Activated CD4-positive, alpha-beta T cell treated with anti-CD3 and anti-CD28 coated beads for 36 hours (primary cell): ENCODE measurements at regions not wholly inside any gene's neighbourhood (a gene's known extent, or its start where the extent isn't known, plus 50 kb on each side); places are given as distances from the start of the nearest gene placed in this dataset.

Source experiments
- ATAC-seq: fragments of 200-7000 bp; cut with Tn5 transposase; one replicate; pipeline ENCODE4 v1.10.0; 2021; ENCODE audit warnings: mild to moderate bottlenecking, moderate library complexity
- CTCF ChIA-PET: fragments of 350-600 bp; sonication (Branson Sonifier 250); formaldehyde crosslinking; loops from one replicate; lab custom pipeline; 2021; ENCODE audit warnings: antibody characterized with exemption; lab: Charles Lee
- POLR2A ChIA-PET: fragments of 350-600 bp; sonication (Branson Sonifier 250); formaldehyde crosslinking; loops from one replicate; lab custom pipeline; 2021; ENCODE audit warnings: antibody characterized with exemption, inconsistent platforms; lab: Charles Lee
- DNase-seq: peaks from one replicate; pipeline ENCODE4 v3.0.0-alpha.2; 2020
- H3K27ac Mint-ChIP-seq: one replicate; pipeline ENCODE4 v1.8.0; 2021; ENCODE audit warnings: mixed read lengths
- H3K27me3 Mint-ChIP-seq: one replicate; pipeline ENCODE4 v1.8.0; 2021; ENCODE audit warnings: mixed read lengths
- H3K36me3 Mint-ChIP-seq: one replicate; pipeline ENCODE4 v1.8.0; 2021; ENCODE audit warnings: low read depth, mixed read lengths
- H3K4me1 Mint-ChIP-seq: one replicate; pipeline ENCODE4 v1.8.0; 2021; ENCODE audit warnings: mixed read lengths
- H3K4me3 Mint-ChIP-seq: one replicate; pipeline ENCODE4 v1.8.0; 2021; ENCODE audit warnings: mild to moderate bottlenecking, moderate library complexity, mixed read lengths
- H3K9me3 Mint-ChIP-seq: one replicate; pipeline ENCODE4 v1.8.0; 2021; ENCODE audit warnings: low read depth, mixed read lengths
- intact Hi-C, 2 experiments: fragments of 100-400 bp; cut with DNase I in 1 of 2; cut with micrococcal nuclease in 1 of 2; formaldehyde crosslinking; loops; one replicate each; pipeline versions ENCODE4 v1.14.2 to v1.15.1; 2022 to 2024; cut with DNase I, micrococcal nuclease

DNA sequence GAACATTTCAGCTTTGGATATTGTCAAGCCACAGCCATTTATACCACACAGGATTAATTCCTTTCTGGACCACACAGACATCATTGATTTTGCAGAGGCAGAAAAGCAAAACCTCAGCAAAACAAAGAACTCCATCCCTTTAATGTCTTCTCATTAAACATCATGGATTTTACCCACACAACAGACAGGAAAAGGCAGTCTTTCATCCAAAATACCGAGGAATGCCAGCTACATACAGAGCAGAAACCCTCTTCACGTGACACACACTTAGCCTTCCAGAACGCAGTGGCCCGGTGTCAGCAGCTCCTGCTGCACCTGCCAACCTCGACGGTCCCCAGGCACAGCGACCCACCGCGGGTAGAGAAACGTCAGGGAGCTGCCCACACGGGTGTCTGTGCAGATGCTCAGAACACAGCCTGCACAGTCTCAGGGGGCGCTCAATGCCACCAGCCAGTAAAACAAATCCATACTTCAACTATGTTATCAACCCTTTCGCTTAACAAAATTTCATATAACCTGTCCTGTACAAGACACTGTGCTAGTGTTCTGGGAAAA, 304.5 kb downstream of the EIPR1 start:
- Mint-ChIP-seq H3K4me1 (no peaks in the 10 kb centered on the region), H3K36me3 (no peaks in the 10 kb centered on the region), H3K27ac (no peak overlapping the region), H3K27me3 (no peaks in the 10 kb centered on the region), H3K4me3 (no peak overlapping the region), H3K9me3 (no peaks in the 10 kb centered on the region)
- ATAC-seq (no peak), DNase-seq (no peak)
- intact Hi-C loops = no loop called here
- POLR2A ChIA-PET = no interaction called here
- CTCF ChIA-PET = no interaction called here

DNA sequence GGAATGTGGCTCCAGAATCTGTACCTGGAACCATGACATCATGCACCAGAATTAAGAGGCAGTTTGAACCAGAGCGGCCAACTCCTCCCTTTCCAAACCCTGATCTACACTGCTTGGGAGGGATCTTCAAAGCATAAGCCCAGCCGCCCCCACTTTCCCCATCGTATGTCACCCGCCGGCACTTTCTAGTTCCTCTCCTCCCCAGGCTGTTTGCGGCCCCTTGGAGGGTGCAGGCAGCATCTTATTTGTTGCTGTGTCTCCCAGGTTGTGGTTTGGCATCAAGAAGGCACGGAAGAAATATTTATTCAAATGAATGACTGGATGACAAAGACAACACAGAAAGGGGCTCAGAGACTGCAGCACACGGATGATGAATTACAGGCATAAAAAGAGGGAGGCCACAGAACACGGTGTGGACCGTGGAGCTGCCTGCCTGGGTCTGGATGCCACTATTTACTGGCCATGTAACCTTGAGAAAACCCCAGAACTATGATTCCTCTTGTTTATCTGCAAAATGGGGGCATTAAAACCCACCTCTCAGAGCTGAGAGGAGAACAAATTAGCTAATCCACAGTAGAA, 305.8 kb downstream of the EIPR1 start:
- Mint-ChIP-seq H3K9me3 (no peaks in the 10 kb centered on the region), H3K36me3 (no peaks in the 10 kb centered on the region), H3K4me1 (no peaks in the 10 kb centered on the region), H3K27me3 (no peaks in the 10 kb centered on the region), H3K27ac (no peak overlapping the region), H3K4me3 (no peak overlapping the region)
- intact Hi-C loops = no loop called here
- ChIA-PET POLR2A (no interaction called here), CTCF (no interaction called here)
- ATAC-seq = no peak
- no peak for DNase-seq

DNA sequence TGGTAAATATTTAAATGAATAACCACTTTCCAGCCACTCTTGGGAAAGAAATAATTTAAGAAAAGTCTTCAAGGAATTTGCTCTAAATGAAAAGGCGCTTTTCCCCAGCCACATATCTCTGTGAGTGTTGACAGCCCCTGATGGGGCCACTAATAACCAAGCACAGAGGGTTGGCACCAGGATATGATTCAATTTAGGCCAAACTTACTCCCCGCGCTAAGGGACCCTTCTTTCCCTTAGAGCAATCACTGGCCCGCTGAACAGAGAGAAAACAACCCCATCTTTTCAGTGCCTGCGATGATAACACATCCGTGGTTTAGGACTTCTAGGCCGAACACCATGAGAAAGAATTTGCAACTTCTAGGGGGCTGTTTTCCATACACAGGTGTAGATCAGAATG, 310.8 kb downstream of the EIPR1 start:
- no peak overlapping the region for H3K27ac Mint-ChIP-seq
- H3K36me3 Mint-ChIP-seq = no peaks in the 10 kb centered on the region
- ChIA-PET CTCF (no interaction called here), POLR2A (no interaction called here)
- H3K4me3 Mint-ChIP-seq = no peak overlapping the region
- H3K27me3 Mint-ChIP-seq = no peaks in the 10 kb centered on the region
- intact Hi-C loops = no loop called here
- H3K9me3 Mint-ChIP-seq = no peaks in the 10 kb centered on the region
- no peak for DNase-seq
- no peaks in the 10 kb centered on the region for H3K4me1 Mint-ChIP-seq
- ATAC-seq = no peak

DNA sequence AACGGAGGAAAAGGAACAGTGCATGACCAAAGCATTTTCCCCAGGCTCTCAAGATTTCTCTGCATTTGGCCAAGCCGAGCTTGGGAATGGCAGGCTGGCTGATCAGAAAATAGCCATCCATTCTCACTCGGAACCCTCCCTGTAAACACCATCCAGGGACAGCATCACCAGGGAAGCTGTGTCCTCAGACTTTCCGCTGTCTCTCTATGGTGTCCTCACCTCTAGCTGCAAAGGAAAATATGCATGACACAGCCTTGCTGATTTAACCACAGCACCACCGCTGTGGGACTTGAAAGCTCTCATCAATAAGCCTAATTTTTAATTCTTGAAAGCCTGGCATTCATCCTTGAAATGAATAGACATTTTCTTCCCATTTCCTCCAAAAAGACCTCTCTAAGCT, 311.7 kb downstream of the EIPR1 start:
- Mint-ChIP-seq H3K27me3 (no peaks in the 10 kb centered on the region), H3K36me3 (no peaks in the 10 kb centered on the region), H3K27ac (no peak overlapping the region), H3K9me3 (no peaks in the 10 kb centered on the region), H3K4me1 (no peaks in the 10 kb centered on the region), H3K4me3 (no peak overlapping the region)
- POLR2A ChIA-PET = no interaction called here
- DNase-seq = no peak
- no peak for ATAC-seq
- CTCF ChIA-PET = no interaction called here
- intact Hi-C loops = no loop called here

DNA sequence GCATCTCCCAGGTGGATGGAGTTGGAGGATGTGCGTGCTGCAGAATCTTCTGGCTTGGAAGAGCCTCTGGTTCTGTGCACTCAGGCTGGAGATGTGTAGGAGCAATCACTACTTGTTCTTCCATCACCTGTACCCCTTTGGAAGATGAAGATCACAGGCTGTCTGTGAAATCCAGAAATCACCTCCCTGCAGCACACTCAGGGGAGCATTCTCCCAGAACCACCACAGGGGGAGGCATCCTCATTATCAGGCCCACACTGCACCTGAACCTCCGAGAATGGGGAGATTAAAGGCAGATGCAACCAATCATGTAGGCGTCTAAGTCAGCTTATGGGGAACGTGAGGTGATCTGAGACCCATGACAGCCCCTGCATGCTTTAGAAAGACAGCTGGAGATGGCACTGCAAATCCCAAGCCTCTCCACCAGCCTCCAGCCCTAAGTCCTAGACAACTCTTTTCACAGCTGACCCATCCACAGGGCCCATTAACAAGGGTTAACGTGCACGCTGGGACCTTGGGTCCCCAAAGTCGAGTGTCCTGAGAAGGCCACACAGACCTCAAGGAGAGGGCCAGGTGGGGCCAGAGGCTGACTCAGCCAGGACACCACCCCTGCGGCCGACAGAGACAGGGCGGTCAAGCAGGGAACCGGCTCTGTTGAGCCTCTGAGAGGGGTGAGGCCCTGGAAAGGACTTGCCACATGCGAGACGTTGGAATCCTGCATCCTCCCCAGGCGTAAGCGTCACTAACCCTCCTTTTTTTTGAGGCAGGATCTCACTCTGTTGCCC, 314.9 kb downstream of the EIPR1 start:
- no peak for DNase-seq
- no peak overlapping the region for H3K4me3 Mint-ChIP-seq
- H3K4me1 Mint-ChIP-seq = no peaks in the 10 kb centered on the region
- no peak overlapping the region for H3K27ac Mint-ChIP-seq
- ChIA-PET POLR2A (no interaction called here), CTCF (interaction anchor here (0.6 kb wide), 1 partner anchor 385 kb away, joined by 3 read pairs; no protein-coding TSS in a partner anchor)
- no peak for ATAC-seq
- no peaks in the 10 kb centered on the region for H3K36me3 Mint-ChIP-seq
- intact Hi-C loops = no loop called here
- H3K27me3 Mint-ChIP-seq = no peaks in the 10 kb centered on the region
- H3K9me3 Mint-ChIP-seq = peaks cover 2% of the 10 kb centered on the region

DNA sequence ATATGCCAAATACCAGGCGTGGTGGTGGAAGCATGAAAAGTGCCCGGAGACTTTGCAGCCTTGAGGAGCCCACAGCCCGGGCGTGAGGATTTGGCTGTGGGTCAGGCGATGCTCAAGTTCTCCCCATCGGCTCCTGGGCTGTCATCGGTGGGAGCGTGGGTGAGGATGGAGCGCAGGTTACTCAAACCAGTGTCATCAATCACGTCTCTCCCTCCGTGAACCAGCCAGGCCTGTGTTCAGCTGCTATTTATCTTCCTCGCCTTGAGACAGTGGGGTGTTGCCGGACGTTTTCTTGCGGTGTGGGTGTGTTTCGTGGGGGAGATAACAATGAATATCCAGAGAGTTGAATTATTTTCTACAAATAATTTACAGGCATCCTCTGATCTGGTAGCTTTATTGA, 317.6 kb downstream of the EIPR1 start:
- no peaks in the 10 kb centered on the region for H3K27me3 Mint-ChIP-seq
- no peak for ATAC-seq
- CTCF ChIA-PET = no interaction called here
- POLR2A ChIA-PET = no interaction called here
- no peak overlapping the region for H3K4me3 Mint-ChIP-seq
- no peaks in the 10 kb centered on the region for H3K36me3 Mint-ChIP-seq
- no peak overlapping the region for H3K27ac Mint-ChIP-seq
- intact Hi-C loops = no loop called here
- no peak for DNase-seq
- peaks cover 8% of the 10 kb centered on the region for H3K9me3 Mint-ChIP-seq
- no peaks in the 10 kb centered on the region for H3K4me1 Mint-ChIP-seq

DNA sequence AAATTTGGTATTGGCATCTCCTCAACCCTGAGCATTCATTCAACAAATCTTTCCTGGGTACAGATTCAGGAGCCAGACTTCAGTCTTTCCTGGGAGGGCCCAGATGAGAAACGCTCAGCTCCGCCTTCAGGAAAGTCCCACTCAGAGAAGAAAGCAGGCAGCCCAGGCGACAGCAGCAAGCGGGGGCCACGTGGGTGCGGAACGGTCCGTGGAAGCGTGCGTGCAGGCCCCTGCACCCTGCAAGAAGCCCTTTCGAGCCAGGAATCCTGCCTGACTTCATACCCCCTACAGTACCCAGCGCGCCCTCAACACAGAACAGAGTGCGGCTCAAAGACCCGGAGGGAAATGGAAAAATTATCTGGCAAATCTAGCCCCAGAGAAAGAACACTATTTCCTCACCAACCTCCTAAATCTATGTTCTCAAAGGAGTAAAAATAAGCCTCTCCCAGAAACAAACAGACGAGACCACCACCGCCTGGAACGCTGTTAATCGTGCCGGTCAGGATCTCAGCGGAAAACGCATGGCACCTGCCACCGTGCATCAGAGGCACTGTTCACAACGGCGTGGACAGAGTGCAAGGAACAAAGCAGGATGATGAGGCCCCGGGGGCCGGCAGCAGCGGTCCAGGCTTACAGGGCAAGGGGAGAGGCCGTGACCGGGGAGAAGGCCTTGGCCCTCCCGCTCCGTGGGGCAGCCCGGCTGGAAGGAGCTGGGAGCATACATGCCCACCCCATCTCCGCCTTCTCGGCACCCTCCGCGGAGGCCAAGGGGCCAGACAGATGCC, 318.3 kb downstream of the EIPR1 start:
- Mint-ChIP-seq H3K4me3 (no peak overlapping the region), H3K9me3 (peaks cover 8% of the 10 kb centered on the region), H3K36me3 (no peaks in the 10 kb centered on the region), H3K27me3 (no peaks in the 10 kb centered on the region), H3K27ac (no peak overlapping the region), H3K4me1 (no peaks in the 10 kb centered on the region)
- CTCF ChIA-PET = no interaction called here
- ATAC-seq (no peak), DNase-seq (no peak)
- intact Hi-C loops = no loop called here
- POLR2A ChIA-PET = no interaction called here

DNA sequence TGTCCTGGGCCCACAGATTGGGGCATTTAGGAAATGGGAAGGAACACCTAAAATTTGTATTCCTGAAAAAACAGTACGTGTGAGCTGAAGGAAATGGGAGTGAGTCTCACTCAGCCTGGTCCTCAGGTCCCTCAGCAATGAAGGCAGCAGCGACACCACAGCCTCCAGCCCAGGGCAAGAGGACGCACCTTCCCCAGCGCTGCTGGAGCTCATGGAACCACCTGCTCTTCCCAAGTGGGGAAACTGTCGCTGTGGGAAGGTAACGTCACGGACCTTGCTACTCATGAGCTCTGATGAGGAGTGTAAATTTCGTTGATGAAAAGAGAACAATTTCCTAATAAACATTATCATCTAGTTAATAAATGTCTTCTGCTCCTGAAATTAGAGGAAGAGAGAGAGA, 323.6 kb downstream of the EIPR1 start:
- no peaks in the 10 kb centered on the region for H3K36me3 Mint-ChIP-seq
- H3K27ac Mint-ChIP-seq = no peak overlapping the region
- POLR2A ChIA-PET = no interaction called here
- ATAC-seq (no peak), DNase-seq (no peak)
- no peaks in the 10 kb centered on the region for H3K27me3 Mint-ChIP-seq
- peaks cover 8% of the 10 kb centered on the region for H3K9me3 Mint-ChIP-seq
- intact Hi-C loops = no loop called here
- H3K4me1 Mint-ChIP-seq = peaks cover 10% of the 10 kb centered on the region
- no peak overlapping the region for H3K4me3 Mint-ChIP-seq
- CTCF ChIA-PET = no interaction called here

DNA sequence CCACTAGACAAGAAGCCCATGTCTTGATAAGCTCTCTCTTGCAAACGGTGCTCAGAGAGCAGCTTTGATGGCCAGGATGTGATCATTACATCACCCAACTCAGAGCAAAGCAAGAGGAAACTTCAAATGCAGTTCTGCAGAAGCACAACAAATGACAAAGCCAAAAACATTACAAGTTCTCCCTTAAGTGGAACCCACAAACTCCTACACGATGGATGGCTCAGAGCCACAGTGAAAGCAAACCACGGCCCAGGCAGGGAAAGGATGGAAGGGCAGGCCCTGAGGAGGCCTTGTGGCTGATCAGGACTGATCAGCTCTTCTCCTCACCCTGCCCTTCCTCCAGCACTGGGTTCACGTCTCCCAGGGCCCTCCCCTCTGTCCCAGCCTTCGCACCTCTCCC, 326.4 kb downstream of the EIPR1 start:
- ChIA-PET CTCF (no interaction called here), POLR2A (no interaction called here)
- peak; percentile 90 for ATAC-seq
- H3K4me1 Mint-ChIP-seq = peaks cover 10% of the 10 kb centered on the region
- no peak overlapping the region for H3K4me3 Mint-ChIP-seq
- H3K9me3 Mint-ChIP-seq = peaks cover 3% of the 10 kb centered on the region
- no peaks in the 10 kb centered on the region for H3K36me3 Mint-ChIP-seq
- no peaks in the 10 kb centered on the region for H3K27me3 Mint-ChIP-seq
- peak; percentile 52 for DNase-seq
- intact Hi-C loops = no loop called here
- peak overlapping the region; percentile 22 for H3K27ac Mint-ChIP-seq

DNA sequence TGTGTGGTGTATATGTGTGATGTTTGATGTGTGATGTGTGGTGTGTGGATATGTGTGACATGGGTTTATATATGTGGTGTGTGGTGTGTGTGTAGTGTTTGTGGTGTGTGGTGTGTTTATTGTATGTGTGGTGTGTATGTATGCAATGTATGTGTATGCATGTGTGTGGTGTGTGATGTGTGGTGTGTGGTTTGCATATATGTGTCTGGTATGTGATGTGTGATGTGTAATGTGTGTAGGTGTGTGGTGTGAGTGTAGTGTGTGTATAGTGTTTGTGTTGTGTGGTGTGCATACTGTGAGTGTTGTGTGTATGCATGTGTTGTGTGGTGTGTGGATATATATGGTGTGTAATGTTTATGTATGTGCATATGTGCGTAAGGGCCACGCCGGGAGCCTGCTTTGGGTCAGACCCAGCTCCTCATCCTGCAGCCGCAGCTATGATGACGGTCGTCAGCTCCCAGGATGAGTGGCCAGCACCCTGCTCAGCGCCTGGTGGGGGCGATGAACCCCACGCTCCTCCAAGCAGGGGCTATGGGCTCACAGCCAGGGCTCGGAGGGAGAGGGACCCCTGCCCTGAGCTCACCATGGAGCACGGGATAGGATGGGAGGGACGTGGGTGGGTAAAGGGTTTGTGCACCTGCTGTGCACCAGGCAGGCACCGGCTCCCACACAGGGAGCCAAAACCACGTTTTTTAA, 331.3 kb downstream of the EIPR1 start:
- H3K4me1 Mint-ChIP-seq = peaks cover 6% of the 10 kb centered on the region
- no peaks in the 10 kb centered on the region for H3K27me3 Mint-ChIP-seq
- ATAC-seq = no peak
- no peaks in the 10 kb centered on the region for H3K9me3 Mint-ChIP-seq
- intact Hi-C loops = no loop called here
- no peaks in the 10 kb centered on the region for H3K36me3 Mint-ChIP-seq
- H3K4me3 Mint-ChIP-seq = no peak overlapping the region
- POLR2A ChIA-PET = no interaction called here
- DNase-seq = no peak
- no peak overlapping the region for H3K27ac Mint-ChIP-seq
- CTCF ChIA-PET = no interaction called here

DNA sequence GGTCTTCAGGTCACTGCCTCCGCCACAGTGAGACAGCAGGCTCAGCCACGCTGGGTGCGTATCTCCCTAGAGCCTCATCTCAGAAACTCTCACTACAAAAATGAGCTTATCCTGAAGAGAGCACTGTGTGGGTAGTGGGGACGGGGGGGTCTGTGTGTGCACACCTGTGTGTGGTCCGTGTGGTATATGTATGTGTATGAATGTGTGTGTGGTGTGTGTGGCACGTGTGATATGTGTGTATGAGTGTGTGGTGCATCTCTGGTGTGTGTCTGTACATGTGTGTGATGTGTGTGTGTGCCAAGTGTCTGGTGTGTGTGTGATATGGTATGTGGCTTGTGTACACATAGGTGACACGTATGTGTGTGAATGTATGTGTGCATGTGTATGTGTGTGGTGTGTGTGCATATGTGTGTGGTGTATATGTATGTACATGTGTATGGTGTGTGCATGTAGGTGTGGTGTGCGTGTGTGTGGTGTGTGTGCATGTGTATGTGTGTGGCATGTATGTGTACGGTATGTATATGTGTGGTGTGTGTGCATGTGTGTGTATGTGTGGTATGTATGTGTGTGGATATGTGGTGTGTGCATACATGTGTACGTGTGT, 332.2 kb downstream of the EIPR1 start:
- Mint-ChIP-seq H3K36me3 (no peaks in the 10 kb centered on the region), H3K4me1 (no peaks in the 10 kb centered on the region), H3K9me3 (no peaks in the 10 kb centered on the region), H3K27me3 (no peaks in the 10 kb centered on the region), H3K27ac (no peak overlapping the region), H3K4me3 (no peak overlapping the region)
- intact Hi-C loops = no loop called here
- ChIA-PET POLR2A (no interaction called here), CTCF (no interaction called here)
- no peak for ATAC-seq
- DNase-seq = no peak
